Effector memory CD4-positive, alpha-beta T cell (primary cell): ENCODE measurements at regions not wholly inside any gene's neighbourhood (a gene's known extent, or its start where the extent isn't known, plus 50 kb on each side); places are given as distances from the start of the nearest gene placed in this dataset.

ENCODE experiments used
- DNase-seq, 3 donors: peaks; one replicate each; pipeline ENCODE4 v3.0.0-alpha.2; 2020
- H3K27ac ChIP-seq: 2 replicates; pipeline ENCODE4 v1.7.0; 2013; ENCODE audit warnings: mild to moderate bottlenecking, low read length, moderate library complexity; ENCODE audit not compliant: insufficient read depth, poor library complexity, severe bottlenecking
- H3K27me3 ChIP-seq: replicated peaks from 2 replicates; pipeline ENCODE4 v1.7.0; 2013; ENCODE audit warnings: mild to moderate bottlenecking, low read length; ENCODE audit not compliant: insufficient read depth, control insufficient read depth, poor library complexity, severe bottlenecking
- H3K36me3 ChIP-seq: 2 replicates; pipeline ENCODE4 v1.7.0; 2013; ENCODE audit warnings: mild to moderate bottlenecking, low read length, moderate library complexity; ENCODE audit not compliant: control insufficient read depth, insufficient read depth
- H3K4me1 ChIP-seq: 2 replicates; pipeline ENCODE4 v1.7.0; 2013; ENCODE audit warnings: low read length, mild to moderate bottlenecking; ENCODE audit not compliant: control insufficient read depth, insufficient read depth, poor library complexity, severe bottlenecking
- H3K4me3 ChIP-seq: 2 replicates; pipeline ENCODE4 v1.7.0; 2013; ENCODE audit warnings: low read length, low read depth, mild to moderate bottlenecking; ENCODE audit not compliant: insufficient read depth, poor library complexity, severe bottlenecking
- H3K9me3 ChIP-seq: 2 replicates; pipeline ENCODE4 v1.7.0; 2013; ENCODE audit warnings: mild to moderate bottlenecking, low read length, moderate library complexity; ENCODE audit not compliant: control insufficient read depth

GRCh38 chr7:112624416-112624815, 143.6 kb downstream of the LSMEM1 start:
- DNase-seq = no peak
- H3K4me3 ChIP-seq = no peak overlapping the region

GRCh38 chr7:112630565-112630964, 149.8 kb downstream of the LSMEM1 start:
- H3K27ac ChIP-seq = no peak overlapping the region
- H3K4me3 ChIP-seq = no peak overlapping the region
- no peaks in the 10 kb centered on the region for H3K9me3 ChIP-seq
- no peaks in the 10 kb centered on the region for H3K4me1 ChIP-seq
- H3K27me3 ChIP-seq = no peaks in the 10 kb centered on the region
- H3K36me3 ChIP-seq = no peaks in the 10 kb centered on the region
- DNase-seq = no peak

More at GRCh38 chr7:112624416-112624815, 143.6 kb downstream of the LSMEM1 start:
- H3K4me1 ChIP-seq = no peaks in the 10 kb centered on the region
- no peaks in the 10 kb centered on the region for H3K36me3 ChIP-seq
- no peaks in the 10 kb centered on the region for H3K27me3 ChIP-seq
- no peaks in the 10 kb centered on the region for H3K9me3 ChIP-seq
- no peak overlapping the region for H3K27ac ChIP-seq

GRCh38 chr7:112634107-112634506, 153.3 kb downstream of the LSMEM1 start:
- Histone ChIP-seq H3K27ac (no peak overlapping the region), H3K36me3 (no peaks in the 10 kb centered on the region), H3K4me3 (no peak overlapping the region), H3K4me1 (no peaks in the 10 kb centered on the region), H3K27me3 (no peaks in the 10 kb centered on the region), H3K9me3 (no peaks in the 10 kb centered on the region)
- DNase-seq = no peak

GRCh38 chr7:112635742-112636141, 154.5 kb downstream of the TMEM168 start:
- H3K36me3 ChIP-seq = no peaks in the 10 kb centered on the region
- no peaks in the 10 kb centered on the region for H3K9me3 ChIP-seq
- no peak for DNase-seq
- no peak overlapping the region for H3K4me3 ChIP-seq
- no peak overlapping the region for H3K27ac ChIP-seq
- H3K4me1 ChIP-seq = no peaks in the 10 kb centered on the region
- no peaks in the 10 kb centered on the region for H3K27me3 ChIP-seq

- Histone ChIP-seq H3K9me3 (no peaks in the 10 kb centered on the region), H3K4me1 (no peaks in the 10 kb centered on the region), H3K4me3 (no peak overlapping the region), H3K27ac (no peak overlapping the region), H3K27me3 (no peaks in the 10 kb centered on the region), H3K36me3 (no peaks in the 10 kb centered on the region)
- no peak for DNase-seq
Measured at GRCh38 chr7:112638675-112639400, 151.4 kb downstream of the TMEM168 start.

- no peak overlapping the region for H3K4me3 ChIP-seq
- H3K9me3 ChIP-seq = no peaks in the 10 kb centered on the region
- H3K36me3 ChIP-seq = no peaks in the 10 kb centered on the region
- H3K4me1 ChIP-seq = no peaks in the 10 kb centered on the region
- H3K27ac ChIP-seq = no peak overlapping the region
- no peaks in the 10 kb centered on the region for H3K27me3 ChIP-seq
- DNase-seq = no peak
Measured at GRCh38 chr7:112640685-112641084, 149.5 kb downstream of the TMEM168 start.

GRCh38 chr7:112646783-112647182, 143.4 kb downstream of the TMEM168 start:
- H3K4me3 ChIP-seq = no peak overlapping the region
- H3K27ac ChIP-seq = no peak overlapping the region
- H3K4me1 ChIP-seq = no peaks in the 10 kb centered on the region
- no peak for DNase-seq
- H3K9me3 ChIP-seq = no peaks in the 10 kb centered on the region
- no peaks in the 10 kb centered on the region for H3K27me3 ChIP-seq
- H3K36me3 ChIP-seq = no peaks in the 10 kb centered on the region

- no peaks in the 10 kb centered on the region for H3K27me3 ChIP-seq
- no peaks in the 10 kb centered on the region for H3K4me1 ChIP-seq
- DNase-seq = no peak
- H3K4me3 ChIP-seq = no peak overlapping the region
- no peaks in the 10 kb centered on the region for H3K36me3 ChIP-seq
- no peak overlapping the region for H3K27ac ChIP-seq
- H3K9me3 ChIP-seq = no peaks in the 10 kb centered on the region
Measured at GRCh38 chr7:112648781-112649180, 141.4 kb downstream of the TMEM168 start.

- Histone ChIP-seq H3K36me3 (no peaks in the 10 kb centered on the region), H3K27ac (no peak overlapping the region), H3K9me3 (no peaks in the 10 kb centered on the region), H3K27me3 (no peaks in the 10 kb centered on the region), H3K4me3 (no peak overlapping the region), H3K4me1 (no peaks in the 10 kb centered on the region)
- no peak for DNase-seq
Measured at GRCh38 chr7:112649560-112649959, 140.6 kb downstream of the TMEM168 start.

- Histone ChIP-seq H3K9me3 (no peaks in the 10 kb centered on the region), H3K27me3 (no peaks in the 10 kb centered on the region), H3K4me1 (no peaks in the 10 kb centered on the region), H3K4me3 (no peak overlapping the region), H3K27ac (no peak overlapping the region), H3K36me3 (no peaks in the 10 kb centered on the region)
- no peak for DNase-seq
Measured at GRCh38 chr7:112654322-112655216, 135.6 kb downstream of the TMEM168 start.
